HEK293 (cell line): ENCODE measurements at regions not wholly inside any gene's neighbourhood (a gene's known extent, or its start where the extent isn't known, plus 50 kb on each side); places are given as distances from the start of the nearest gene placed in this dataset.

ENCODE experiments used
- CTCF ChIA-PET: fragments of 350-600 bp; formaldehyde crosslinking; extraction: SDS; loops from one replicate; lab custom pipeline; 2021; ENCODE audit warnings: antibody characterized with exemption; lab: Yijun Ruan, JAX
- POLR2A ChIA-PET: fragments of 300-600 bp; formaldehyde crosslinking; extraction: SDS; loops from one replicate; lab custom pipeline; 2020; ENCODE audit warnings: antibody characterized with exemption, inconsistent platforms; lab: Yijun Ruan, JAX
- H3K27ac ChIP-seq: fragments of 200-500 bp; sonication (Bioruptor generic); 2 replicates; pipeline ENCODE4 v1.5.1; 2014; ENCODE audit warnings: low read depth, low read length, control low read depth, inconsistent platforms; ENCODE audit errors: extremely low read depth
- H3K36me3 ChIP-seq, 2 experiments: fragments of 200-500 bp in 1 of 2; sonication (Bioruptor generic) in 1 of 2; 1 replicate in 1 of 2; 2 replicates in 1 of 2; pipeline ENCODE4 v1.5.1; 2014 to 2017; ENCODE audit warnings: inconsistent platforms in 2 of 2, low read length in 2 of 2; ENCODE audit not compliant: control insufficient read depth in 2 of 2, insufficient read depth in 1 of 2
- H3K4me1 ChIP-seq: fragments of 200-500 bp; sonication (Bioruptor generic); 2 replicates; pipeline ENCODE4 v1.5.1; 2014; ENCODE audit warnings: mild to moderate bottlenecking, low read length, inconsistent platforms; ENCODE audit not compliant: control insufficient read depth, insufficient read depth
- H3K4me3 ChIP-seq: 2 replicates; pipeline ENCODE4 v1.5.1; 2011; ENCODE audit warnings: low read depth, mild to moderate bottlenecking, control low read depth, low read length, moderate library complexity
- H3K9me3 ChIP-seq: fragments of 200-500 bp; sonication (Bioruptor generic); 2 replicates; pipeline ENCODE4 v1.5.1; 2014; ENCODE audit warnings: low read depth, low read length, inconsistent platforms; ENCODE audit not compliant: control insufficient read depth, insufficient read depth
- GLI2 ChIP-seq: fragments of 450-650 bp; formaldehyde crosslinking; IDR thresholded peaks from 2 replicates; pipeline ENCODE4; 2017; ENCODE audit warnings: missing biosample characterization, missing genetic modification characterization, low read depth, borderline replicate concordance
- KLF7 ChIP-seq: fragments of 450-650 bp; formaldehyde crosslinking; IDR thresholded peaks from 2 replicates; pipeline ENCODE4 v1.5.1; 2016; ENCODE audit warnings: missing biosample characterization, missing genetic modification characterization, borderline replicate concordance
- SP3 ChIP-seq: fragments of 450-650 bp; formaldehyde crosslinking; IDR thresholded peaks from 2 replicates; pipeline ENCODE4 v1.5.1; 2016; ENCODE audit warnings: missing biosample characterization, missing genetic modification characterization
- TCF7L2 ChIP-seq: IDR thresholded peaks from 2 replicates; pipeline ENCODE4 v1.6.1; 2011; ENCODE audit warnings: low read depth, mild to moderate bottlenecking, inconsistent platforms, low read length, moderate library complexity, borderline replicate concordance
- ZNF157 ChIP-seq: fragments of 450-650 bp; formaldehyde crosslinking; IDR thresholded peaks from 2 replicates; pipeline ENCODE4 v1.5.1; 2016; ENCODE audit warnings: missing biosample characterization, missing genetic modification characterization
- ZNF169 ChIP-seq: fragments of 450-650 bp; formaldehyde crosslinking; IDR thresholded peaks from 2 replicates; pipeline ENCODE4 v1.5.1; 2016; ENCODE audit warnings: missing biosample characterization, missing genetic modification characterization
- ZNF221 ChIP-seq: fragments of 450-650 bp; formaldehyde crosslinking; IDR thresholded peaks from 2 replicates; pipeline ENCODE4 v1.5.1; 2017; ENCODE audit warnings: missing biosample characterization, missing genetic modification characterization, borderline replicate concordance
- ZNF24 ChIP-seq: fragments of 450-650 bp; formaldehyde crosslinking; IDR thresholded peaks from 2 replicates; pipeline ENCODE4 v1.5.1; 2016; ENCODE audit warnings: missing biosample characterization, missing genetic modification characterization
- ZNF747 ChIP-seq: fragments of 450-650 bp; formaldehyde crosslinking; IDR thresholded peaks from 2 replicates; pipeline ENCODE4 v1.5.1; 2016; ENCODE audit warnings: missing biosample characterization, missing genetic modification characterization
- ZNF776 ChIP-seq: fragments of 450-650 bp; formaldehyde crosslinking; IDR thresholded peaks from 2 replicates; pipeline ENCODE4 v1.5.0; 2017; ENCODE audit warnings: missing biosample characterization, missing genetic modification characterization, borderline replicate concordance
- ZNF777 ChIP-seq: fragments of 450-650 bp; formaldehyde crosslinking; IDR thresholded peaks from 2 replicates; pipeline ENCODE4 v1.5.1; 2017; ENCODE audit warnings: missing biosample characterization, missing genetic modification characterization, borderline replicate concordance
- ZNF791 ChIP-seq: fragments of 450-650 bp; formaldehyde crosslinking; IDR thresholded peaks from 2 replicates; pipeline ENCODE4 v1.5.1; 2016; ENCODE audit warnings: missing biosample characterization, missing genetic modification characterization
- TF ChIP-seq, protein P1 (sequence below): fragments of 450-650 bp; formaldehyde crosslinking; IDR thresholded peaks from 2 replicates; pipeline ENCODE4 v1.5.1; 2017; ENCODE audit warnings: missing biosample characterization, missing genetic modification characterization
- TF ChIP-seq, protein P2 (sequence below): fragments of 450-650 bp; formaldehyde crosslinking; IDR thresholded peaks from 2 replicates; pipeline ENCODE4 v1.5.1; 2016; ENCODE audit warnings: missing biosample characterization, missing genetic modification characterization, borderline replicate concordance
- TF ChIP-seq, protein P3 (sequence below): fragments of 450-650 bp; formaldehyde crosslinking; IDR thresholded peaks from 2 replicates; pipeline ENCODE4 v1.5.1; 2017; ENCODE audit warnings: missing biosample characterization, missing genetic modification characterization
- TF ChIP-seq, protein P4 (sequence below): fragments of 450-650 bp; formaldehyde crosslinking; IDR thresholded peaks from 2 replicates; pipeline ENCODE4 v1.5.1; 2016; ENCODE audit warnings: missing biosample characterization, missing genetic modification characterization
- TF ChIP-seq, protein P5 (sequence below): fragments of 450-650 bp; formaldehyde crosslinking; IDR thresholded peaks from 2 replicates; pipeline ENCODE4 v1.5.1; 2017; ENCODE audit warnings: missing biosample characterization, missing genetic modification characterization

DNA sequence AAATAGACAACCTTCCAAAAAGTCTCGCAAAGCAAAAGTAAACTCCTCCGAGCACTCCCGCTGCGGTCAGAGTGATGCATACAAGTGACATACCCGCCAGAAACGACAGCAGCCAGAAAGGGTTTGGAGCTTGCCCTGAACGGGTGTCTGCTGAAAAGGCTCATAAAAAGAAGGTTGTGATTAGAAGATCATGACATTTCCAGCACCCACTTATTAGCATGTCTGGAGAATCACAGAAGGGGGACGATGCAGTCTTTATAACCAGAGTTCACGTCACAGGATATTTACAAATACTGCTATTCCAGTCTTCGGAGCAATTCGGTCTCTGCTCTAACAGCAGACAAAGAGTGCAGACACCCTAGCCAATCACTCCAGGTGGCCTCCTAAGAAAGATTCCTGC, 59.1 kb upstream of the FRMD4B start (continued):
- no peak for TF ChIP-seq GLI2 (tag by site-specific recombination)
- TF ChIP-seq, all 188 proteins: peak for 0

DNA sequence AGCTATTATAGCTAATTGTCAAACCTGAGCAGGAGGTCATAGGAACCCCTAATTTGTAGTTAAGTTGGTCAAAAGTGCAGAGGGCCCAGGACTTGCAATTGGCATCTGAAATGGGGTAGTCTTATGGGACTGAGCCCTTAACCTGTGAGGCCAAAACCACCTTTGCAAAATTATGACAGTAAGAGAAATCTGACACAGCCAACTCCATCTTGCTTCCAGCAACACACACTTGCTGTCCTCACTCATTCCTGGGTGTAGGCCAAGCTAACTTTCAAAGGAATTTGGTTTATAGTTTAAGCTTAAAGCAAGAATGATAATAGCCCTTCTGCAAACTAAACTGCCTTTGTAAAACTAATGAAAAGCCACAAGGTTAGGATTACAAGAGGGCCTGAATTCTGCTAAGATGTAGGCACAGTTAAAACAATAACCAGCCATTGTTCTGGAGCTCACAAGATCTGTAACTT, 57.6 kb upstream of the FRMD4B start:
- H3K4me3 ChIP-seq: no peak overlapping the region
- TF ChIP-seq ZNF169: no peak
- TF ChIP-seq ZNF791 (tag by site-specific recombination): no peak
- no peak for TF ChIP-seq ZNF157
- TF ChIP-seq ZNF777: no peak
- TF ChIP-seq KLF7 (tag by site-specific recombination): no peak
- TF ChIP-seq, protein P1, sequence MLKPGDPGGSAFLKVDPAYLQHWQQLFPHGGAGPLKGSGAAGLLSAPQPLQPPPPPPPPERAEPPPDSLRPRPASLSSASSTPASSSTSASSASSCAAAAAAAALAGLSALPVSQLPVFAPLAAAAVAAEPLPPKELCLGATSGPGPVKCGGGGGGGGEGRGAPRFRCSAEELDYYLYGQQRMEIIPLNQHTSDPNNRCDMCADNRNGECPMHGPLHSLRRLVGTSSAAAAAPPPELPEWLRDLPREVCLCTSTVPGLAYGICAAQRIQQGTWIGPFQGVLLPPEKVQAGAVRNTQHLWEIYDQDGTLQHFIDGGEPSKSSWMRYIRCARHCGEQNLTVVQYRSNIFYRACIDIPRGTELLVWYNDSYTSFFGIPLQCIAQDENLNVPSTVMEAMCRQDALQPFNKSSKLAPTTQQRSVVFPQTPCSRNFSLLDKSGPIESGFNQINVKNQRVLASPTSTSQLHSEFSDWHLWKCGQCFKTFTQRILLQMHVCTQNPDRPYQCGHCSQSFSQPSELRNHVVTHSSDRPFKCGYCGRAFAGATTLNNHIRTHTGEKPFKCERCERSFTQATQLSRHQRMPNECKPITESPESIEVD: no peak
- TF ChIP-seq ZNF24 (tag by site-specific recombination): no peak
- no peak for TF ChIP-seq ZNF747
- TF ChIP-seq, protein P2, sequence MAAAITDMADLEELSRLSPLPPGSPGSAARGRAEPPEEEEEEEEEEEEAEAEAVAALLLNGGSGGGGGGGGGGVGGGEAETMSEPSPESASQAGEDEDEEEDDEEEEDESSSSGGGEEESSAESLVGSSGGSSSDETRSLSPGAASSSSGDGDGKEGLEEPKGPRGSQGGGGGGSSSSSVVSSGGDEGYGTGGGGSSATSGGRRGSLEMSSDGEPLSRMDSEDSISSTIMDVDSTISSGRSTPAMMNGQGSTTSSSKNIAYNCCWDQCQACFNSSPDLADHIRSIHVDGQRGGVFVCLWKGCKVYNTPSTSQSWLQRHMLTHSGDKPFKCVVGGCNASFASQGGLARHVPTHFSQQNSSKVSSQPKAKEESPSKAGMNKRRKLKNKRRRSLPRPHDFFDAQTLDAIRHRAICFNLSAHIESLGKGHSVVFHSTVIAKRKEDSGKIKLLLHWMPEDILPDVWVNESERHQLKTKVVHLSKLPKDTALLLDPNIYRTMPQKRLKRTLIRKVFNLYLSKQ (tag by site-specific recombination): no peak
- no peak for TF ChIP-seq SP3 (tag by site-specific recombination)
- TF ChIP-seq, protein P3, sequence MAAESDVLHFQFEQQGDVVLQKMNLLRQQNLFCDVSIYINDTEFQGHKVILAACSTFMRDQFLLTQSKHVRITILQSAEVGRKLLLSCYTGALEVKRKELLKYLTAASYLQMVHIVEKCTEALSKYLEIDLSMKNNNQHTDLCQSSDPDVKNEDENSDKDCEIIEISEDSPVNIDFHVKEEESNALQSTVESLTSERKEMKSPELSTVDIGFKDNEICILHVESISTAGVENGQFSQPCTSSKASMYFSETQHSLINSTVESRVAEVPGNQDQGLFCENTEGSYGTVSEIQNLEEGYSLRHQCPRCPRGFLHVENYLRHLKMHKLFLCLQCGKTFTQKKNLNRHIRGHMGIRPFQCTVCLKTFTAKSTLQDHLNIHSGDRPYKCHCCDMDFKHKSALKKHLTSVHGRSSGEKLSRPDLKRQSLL (tag by site-specific recombination): no peak
- TF ChIP-seq ZNF221 (tag by site-specific recombination): no peak
- ChIA-PET CTCF (no interaction called here), POLR2A (no interaction called here)
- no peaks in the 10 kb centered on the region for H3K9me3 ChIP-seq
- H3K27ac ChIP-seq: no peak overlapping the region
- no peaks in the 10 kb centered on the region for H3K36me3 ChIP-seq
- no peaks in the 10 kb centered on the region for H3K4me1 ChIP-seq

DNA sequence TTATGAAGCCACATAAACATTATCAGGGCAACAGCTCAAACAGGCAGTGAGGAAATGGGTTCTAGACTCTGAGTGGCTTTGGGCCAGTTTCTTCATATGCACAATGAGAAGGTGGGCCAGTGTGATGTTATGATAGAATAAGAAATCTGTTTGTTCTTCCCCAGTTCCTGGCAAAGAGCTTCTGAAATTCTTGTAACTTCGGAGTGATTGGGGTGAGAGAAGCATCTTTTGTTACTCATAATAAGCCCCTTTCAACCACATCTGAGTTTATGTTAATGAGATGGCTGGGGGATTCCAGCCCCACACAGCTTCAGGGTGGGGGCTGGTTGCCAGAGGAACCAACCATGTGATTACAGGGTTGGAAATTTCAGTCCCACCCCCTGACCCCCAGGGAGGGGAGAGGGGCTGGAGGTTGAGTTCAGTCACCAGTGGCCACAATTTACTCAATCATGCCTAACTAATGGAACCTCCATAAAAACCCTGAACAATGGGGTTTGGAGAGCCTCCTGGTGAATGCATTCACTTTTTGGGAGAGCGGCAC, 57.0 kb upstream of the FRMD4B start:
- no peak overlapping the region for H3K27ac ChIP-seq
- CTCF ChIA-PET: no interaction called here
- TF ChIP-seq, protein P4, sequence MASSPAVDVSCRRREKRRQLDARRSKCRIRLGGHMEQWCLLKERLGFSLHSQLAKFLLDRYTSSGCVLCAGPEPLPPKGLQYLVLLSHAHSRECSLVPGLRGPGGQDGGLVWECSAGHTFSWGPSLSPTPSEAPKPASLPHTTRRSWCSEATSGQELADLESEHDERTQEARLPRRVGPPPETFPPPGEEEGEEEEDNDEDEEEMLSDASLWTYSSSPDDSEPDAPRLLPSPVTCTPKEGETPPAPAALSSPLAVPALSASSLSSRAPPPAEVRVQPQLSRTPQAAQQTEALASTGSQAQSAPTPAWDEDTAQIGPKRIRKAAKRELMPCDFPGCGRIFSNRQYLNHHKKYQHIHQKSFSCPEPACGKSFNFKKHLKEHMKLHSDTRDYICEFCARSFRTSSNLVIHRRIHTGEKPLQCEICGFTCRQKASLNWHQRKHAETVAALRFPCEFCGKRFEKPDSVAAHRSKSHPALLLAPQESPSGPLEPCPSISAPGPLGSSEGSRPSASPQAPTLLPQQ: no peak
- TF ChIP-seq ZNF776 (tag by site-specific recombination) (no peak), TCF7L2 (no peak)
- TF ChIP-seq, protein P5, sequence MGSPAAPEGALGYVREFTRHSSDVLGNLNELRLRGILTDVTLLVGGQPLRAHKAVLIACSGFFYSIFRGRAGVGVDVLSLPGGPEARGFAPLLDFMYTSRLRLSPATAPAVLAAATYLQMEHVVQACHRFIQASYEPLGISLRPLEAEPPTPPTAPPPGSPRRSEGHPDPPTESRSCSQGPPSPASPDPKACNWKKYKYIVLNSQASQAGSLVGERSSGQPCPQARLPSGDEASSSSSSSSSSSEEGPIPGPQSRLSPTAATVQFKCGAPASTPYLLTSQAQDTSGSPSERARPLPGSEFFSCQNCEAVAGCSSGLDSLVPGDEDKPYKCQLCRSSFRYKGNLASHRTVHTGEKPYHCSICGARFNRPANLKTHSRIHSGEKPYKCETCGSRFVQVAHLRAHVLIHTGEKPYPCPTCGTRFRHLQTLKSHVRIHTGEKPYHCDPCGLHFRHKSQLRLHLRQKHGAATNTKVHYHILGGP: no peak
- TF ChIP-seq, all 188 proteins: peak for 0
- Histone ChIP-seq H3K36me3 (no peaks in the 10 kb centered on the region), H3K4me1 (no peaks in the 10 kb centered on the region), H3K9me3 (no peaks in the 10 kb centered on the region), H3K4me3 (no peak overlapping the region)
- POLR2A ChIA-PET: no interaction called here
